ENCODE measurements at regions not wholly inside any gene's neighbourhood (a gene's known extent, or its start where the extent isn't known, plus 50 kb on each side); places are given as distances from the start of the nearest gene placed in this dataset.

GRCh38 chr5:93644760-93645159 lies 61.7 kb downstream of the NR2F1 start:
- FAIRE-seq, result no peak
- DNase-seq (ENCODE audit: insufficient read length, low spot score), result no peak
- TF ChIP-seq, protein P1, sequence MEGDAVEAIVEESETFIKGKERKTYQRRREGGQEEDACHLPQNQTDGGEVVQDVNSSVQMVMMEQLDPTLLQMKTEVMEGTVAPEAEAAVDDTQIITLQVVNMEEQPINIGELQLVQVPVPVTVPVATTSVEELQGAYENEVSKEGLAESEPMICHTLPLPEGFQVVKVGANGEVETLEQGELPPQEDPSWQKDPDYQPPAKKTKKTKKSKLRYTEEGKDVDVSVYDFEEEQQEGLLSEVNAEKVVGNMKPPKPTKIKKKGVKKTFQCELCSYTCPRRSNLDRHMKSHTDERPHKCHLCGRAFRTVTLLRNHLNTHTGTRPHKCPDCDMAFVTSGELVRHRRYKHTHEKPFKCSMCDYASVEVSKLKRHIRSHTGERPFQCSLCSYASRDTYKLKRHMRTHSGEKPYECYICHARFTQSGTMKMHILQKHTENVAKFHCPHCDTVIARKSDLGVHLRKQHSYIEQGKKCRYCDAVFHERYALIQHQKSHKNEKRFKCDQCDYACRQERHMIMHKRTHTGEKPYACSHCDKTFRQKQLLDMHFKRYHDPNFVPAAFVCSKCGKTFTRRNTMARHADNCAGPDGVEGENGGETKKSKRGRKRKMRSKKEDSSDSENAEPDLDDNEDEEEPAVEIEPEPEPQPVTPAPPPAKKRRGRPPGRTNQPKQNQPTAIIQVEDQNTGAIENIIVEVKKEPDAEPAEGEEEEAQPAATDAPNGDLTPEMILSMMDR (IDR thresholded peaks at IDR 0.05; ENCODE audit: insufficient read depth, missing control alignments), result no peak

Data from D721Med (cell line).